NCI-H1436 (cell line): ENCODE measurements at regions not wholly inside any gene's neighbourhood (a gene's known extent, or its start where the extent isn't known, plus 50 kb on each side); places are given as distances from the start of the nearest gene placed in this dataset.
A peak's percentile ranks its signal among the peaks of the same experiment; 100 is the strongest.

Experiments used
- DNase-seq: peaks from one replicate; lab custom pipeline; 2025; lab: John Stamatoyannopoulos, UW

- no peak for DNase-seq
These were observed 133.8 kb upstream of the ACVR2A start for GRCh38 chr2:147711031-147711430.

DNA sequence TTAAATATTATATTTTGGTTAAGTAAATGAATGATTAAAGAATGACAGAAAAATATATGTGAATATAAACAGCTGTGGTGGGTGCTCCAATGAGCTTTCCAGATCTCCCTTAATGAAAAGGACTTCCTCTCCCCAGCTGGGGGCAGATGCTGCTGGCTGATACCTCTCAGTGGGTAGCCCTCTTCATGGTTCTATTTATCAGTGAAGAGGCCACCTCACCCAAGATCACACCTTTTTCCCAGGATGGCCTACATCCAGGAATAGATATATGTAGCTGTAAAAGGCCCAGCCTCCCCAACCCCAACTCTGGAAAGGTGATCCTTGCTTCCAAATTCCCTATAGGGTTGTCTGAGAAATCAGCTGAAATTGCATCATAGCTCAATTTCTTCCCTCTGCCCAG is 135.2 kb upstream of the ACVR2A start:
- no peak for DNase-seq

DNA sequence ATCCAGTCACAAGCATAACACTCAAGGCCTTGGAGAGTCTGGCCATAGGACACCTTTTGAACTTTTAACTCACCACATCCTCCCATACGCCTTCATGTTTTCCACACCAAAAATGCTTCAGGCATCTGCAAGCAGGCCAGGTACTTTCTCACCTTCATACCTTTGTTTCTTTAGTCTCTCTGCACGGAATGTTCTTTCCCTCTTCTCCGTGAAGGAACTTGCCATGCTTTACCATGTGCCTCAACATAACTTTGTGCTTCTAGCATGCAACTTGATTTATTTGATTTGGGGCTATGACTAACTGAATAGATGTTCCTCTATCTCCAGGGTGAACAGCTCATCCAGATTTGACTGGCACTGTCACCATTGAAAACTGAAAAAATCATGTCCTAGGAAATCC is 141.7 kb upstream of the ACVR2A start:
- DNase-seq = no peak

GRCh38 chr2:147698166-147698565 is 146.7 kb upstream of the ACVR2A start:
- DNase-seq = no peak

DNA sequence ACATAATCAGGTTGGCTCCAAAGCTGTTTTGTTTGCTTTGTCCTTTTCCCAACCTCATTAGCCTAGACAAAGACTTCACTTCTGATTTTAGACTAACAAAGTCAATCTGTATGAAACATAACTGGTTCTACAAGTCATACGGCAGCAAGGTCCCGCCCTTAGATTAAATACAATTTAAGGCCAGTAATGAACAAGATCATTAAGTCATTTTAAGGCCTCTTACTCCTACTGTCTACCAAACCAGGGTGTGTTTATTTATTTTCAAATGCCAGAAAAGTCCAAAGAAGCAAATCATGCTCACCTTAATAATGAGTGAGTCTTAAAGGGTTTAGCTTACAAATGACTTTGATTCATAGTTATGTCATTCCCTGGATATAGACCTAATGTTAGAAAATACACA is 148.4 kb upstream of the ACVR2A start:
- no peak for DNase-seq

GRCh38 chr2:147689220-147689909 is 155.5 kb upstream of the ACVR2A start:
- no peak for DNase-seq

GRCh38 chr2:147688242-147688641 is 156.6 kb upstream of the ACVR2A start:
- no peak for DNase-seq

- DNase-seq = no peak
These were observed 158.5 kb upstream of the ACVR2A start for GRCh38 chr2:147686365-147686764.

GRCh38 chr2:147684903-147685302 is 159.9 kb upstream of the ACVR2A start:
- DNase-seq = no peak

DNA sequence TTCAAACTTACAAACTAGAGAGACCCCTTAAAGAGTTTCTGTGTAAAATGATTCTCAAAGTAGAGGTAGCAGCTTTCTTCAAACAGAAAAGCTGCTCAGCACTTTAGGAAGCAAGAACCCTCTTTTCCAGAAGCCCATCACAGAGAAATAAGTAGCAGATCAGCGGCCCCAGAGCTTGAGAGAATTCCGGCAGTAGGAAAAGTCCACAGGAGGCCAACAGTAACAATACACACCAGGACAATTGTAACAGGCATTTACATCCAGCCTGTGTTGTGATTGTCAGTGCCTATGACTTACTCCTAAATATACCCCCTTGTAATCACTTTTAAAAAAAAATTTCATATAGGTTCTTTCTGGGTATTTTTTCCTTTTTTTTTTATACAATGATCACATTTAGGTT is 161.4 kb upstream of the ACVR2A start:
- no peak for DNase-seq

GRCh38 chr2:147681093-147681492 is 163.7 kb upstream of the ACVR2A start:
- DNase-seq = no peak

- peak; percentile 18 for DNase-seq
These were observed 164.8 kb upstream of the ACVR2A start for GRCh38 chr2:147679955-147680531.

GRCh38 chr2:147679191-147679954 is 165.5 kb upstream of the ACVR2A start:
- no peak for DNase-seq

DNA sequence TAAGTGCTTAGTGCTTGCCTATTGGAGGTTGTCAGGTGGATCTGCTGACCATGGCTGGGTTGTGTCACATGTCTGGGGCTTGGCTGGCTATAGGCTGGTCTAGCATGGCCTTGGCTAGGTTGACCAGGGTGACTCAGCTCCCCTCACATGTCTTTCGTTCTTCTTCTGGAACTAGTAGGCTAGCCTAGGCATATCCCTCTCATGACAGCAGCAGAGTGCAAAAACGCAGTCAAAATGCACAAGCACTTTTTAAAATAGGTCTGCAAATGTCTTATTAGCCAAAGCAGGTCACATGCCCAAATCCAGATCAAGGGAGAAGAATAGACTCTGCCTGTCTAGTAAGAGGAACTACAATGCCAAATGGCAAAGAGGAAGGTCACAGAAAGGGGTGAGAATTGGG is 179.7 kb upstream of the ACVR2A start:
- no peak for DNase-seq

DNA sequence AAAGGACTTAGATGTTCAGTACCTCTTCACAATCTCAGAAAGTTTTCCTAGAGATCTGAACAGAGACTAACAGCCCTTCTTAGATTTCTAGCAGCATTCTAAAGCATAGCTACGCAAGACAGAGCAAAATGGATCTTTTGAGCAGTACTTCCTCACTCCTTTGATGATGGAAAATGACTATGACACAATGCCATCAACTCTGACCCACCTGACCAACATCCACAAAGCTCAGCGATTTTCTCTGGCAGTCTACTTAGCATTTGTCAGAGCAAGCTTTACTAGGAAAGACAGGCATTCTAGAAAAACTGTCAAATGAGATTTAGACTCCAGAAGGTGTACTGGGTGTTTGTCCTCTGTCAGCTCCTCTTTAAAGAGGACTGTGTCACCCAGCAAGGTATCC is 180.9 kb upstream of the ACVR2A start:
- no peak for DNase-seq

GRCh38 chr2:147663153-147663961 is 181.5 kb upstream of the ACVR2A start:
- DNase-seq = no peak

DNA sequence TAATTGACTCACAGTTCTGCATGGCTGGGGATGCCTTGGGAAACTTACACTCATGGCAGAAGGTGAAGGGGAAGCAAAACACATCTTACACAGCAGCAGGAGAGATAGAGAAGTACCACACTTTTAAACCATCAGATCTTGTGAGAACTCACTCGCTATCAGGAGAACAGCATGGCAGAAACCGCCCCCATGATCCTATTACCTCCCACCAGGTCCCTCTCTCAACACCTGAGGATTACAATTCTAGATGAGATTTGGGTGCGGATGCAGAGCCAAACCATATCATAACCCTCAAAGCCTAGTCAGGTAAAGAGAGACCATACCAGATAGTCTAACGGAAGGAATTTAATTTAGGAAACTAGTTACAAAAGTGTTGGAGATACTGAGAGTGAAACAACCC is 182.6 kb upstream of the ACVR2A start:
- no peak for DNase-seq

GRCh38 chr2:147660680-147661079 is 184.1 kb upstream of the ACVR2A start:
- no peak for DNase-seq

DNA sequence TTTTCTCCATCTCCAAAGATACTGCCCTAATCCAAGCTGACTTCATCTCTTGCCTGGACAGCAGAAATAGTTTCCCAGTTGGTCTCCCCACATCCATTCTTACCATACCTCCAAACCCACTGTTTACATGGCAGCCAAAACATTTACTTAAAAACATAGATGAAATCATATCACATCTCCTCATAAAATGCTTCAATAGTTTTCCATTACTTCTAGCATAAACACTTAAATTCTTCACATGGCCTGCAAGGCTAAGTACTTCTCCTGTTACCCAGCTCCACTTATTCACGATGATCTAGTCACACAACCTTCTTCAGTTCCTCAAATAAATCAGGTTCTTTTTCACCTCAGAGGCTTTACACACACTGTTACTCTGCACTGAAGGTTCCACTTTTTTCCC is 185.8 kb upstream of the ACVR2A start:
- DNase-seq = no peak

DNA sequence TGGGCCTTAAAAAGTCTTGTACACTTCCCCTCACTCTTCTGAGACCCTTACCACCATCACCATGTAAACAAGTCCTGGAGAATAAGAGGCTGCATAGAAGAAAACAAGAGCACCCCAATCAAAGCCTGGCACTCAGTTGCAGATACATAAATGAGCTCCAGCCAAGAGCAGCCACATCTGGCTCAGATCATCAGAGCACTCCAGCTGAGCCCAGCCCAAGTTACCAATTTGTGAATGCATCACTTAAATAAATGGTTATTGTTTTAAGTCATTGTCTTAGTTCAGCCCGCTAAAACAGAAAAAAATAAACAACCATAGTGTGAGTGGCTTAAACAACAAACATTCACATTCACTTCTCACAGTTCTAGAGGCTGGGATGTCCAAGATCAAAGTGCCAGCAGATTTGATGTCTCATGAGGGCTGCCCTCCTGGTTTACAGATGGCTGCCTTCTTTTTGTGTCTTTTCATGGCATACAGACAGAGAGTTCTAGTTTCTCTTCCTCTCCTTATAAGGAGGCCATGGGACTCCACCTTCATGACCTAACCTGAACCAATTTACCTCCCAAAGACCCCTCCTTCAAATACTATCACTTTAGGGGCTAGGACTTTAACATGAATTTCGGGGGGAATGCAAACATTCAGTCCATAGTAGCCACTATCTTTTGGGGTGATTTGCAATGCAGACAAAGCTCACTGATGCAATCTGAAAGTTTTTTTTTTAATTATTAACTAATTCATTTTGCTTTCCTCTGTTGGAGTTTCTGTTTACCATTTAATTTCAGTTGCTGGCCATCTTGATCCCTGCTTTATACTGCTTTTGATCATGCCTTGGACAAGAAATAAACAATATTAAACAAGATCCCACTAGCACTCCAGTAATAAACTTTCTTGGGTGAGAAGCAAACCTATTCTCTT is 187.5 kb upstream of the ACVR2A start:
- no peak for DNase-seq

- no peak for DNase-seq
These were observed 194.8 kb upstream of the ACVR2A start for GRCh38 chr2:147649998-147650397.
